HG03103 (cell line): ENCODE measurements at regions not wholly inside any gene's neighbourhood (a gene's known extent, or its start where the extent isn't known, plus 50 kb on each side); places are given as distances from the start of the nearest gene placed in this dataset.
A peak's percentile ranks its signal among the peaks of the same experiment; 100 is the strongest.

ENCODE experiments used
- ATAC-seq: cut with Tn5 transposase; IDR thresholded peaks from one replicate; pipeline ENCODE4 v1.9.1; 2021; ENCODE audit warnings: low read depth; ENCODE audit not compliant: unreplicated experiment

DNA sequence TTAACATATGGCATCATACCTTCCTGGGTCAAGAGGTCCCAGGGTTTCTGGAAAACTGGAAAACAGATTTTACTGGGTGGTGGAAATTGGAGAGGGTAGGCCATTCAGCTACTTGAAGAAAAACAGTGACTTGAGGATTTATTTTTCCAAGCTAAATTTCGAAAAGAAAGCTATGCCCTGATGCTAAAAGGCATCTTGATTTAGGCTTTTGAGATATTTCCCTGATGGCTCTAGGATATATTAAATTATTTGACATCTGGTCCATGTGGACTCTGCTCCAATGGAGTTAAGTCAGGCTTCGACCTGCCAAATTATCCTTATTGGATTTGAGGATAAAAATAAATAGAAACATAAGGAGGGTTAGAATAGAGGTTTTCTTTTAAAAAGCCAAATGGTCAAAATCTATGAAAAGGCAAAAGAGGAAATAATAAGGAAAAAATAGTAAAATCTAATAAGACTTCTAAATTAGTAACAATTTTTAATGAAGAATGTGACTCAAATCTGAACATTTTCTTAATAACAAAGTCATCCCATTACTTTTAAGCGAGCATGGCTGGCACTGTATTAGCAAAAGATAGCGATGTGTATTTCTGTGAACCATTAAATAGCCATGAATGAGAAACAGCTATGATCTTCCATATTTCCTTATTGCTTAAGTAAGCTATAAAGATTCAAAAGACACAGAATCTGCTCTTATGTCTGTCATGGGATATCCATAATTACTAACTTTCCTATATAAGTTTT is 190.0 kb upstream of the MIR17HG start:
- ATAC-seq: no peak

DNA sequence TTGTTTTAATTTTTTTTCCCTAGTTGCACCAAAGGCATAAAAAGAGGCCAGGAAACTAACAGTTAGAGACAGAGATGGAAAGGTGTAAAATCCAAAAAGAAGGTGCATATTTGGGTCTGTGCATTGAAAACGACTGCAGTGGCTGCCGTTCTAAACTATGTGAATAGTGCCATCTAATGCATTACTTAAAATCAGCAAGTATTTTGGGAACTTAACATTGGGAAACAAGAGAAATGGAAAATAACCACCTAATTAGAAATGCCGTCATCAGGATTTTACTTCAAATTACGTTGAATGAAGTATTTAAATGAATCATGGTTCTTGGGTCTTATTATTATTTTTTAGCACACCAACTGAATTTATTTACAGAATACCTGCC is 189.5 kb upstream of the MIR17HG start:
- ATAC-seq: no peak

- no peak for ATAC-seq
Observed at GRCh38 chr13:91162180-91162579, 185.3 kb upstream of the MIR17HG start.

- no peak for ATAC-seq
Observed at GRCh38 chr13:91162589-91162988, 184.9 kb upstream of the MIR17HG start.

GRCh38 chr13:91165758-91166157 is 181.7 kb upstream of the MIR17HG start:
- no peak for ATAC-seq

DNA sequence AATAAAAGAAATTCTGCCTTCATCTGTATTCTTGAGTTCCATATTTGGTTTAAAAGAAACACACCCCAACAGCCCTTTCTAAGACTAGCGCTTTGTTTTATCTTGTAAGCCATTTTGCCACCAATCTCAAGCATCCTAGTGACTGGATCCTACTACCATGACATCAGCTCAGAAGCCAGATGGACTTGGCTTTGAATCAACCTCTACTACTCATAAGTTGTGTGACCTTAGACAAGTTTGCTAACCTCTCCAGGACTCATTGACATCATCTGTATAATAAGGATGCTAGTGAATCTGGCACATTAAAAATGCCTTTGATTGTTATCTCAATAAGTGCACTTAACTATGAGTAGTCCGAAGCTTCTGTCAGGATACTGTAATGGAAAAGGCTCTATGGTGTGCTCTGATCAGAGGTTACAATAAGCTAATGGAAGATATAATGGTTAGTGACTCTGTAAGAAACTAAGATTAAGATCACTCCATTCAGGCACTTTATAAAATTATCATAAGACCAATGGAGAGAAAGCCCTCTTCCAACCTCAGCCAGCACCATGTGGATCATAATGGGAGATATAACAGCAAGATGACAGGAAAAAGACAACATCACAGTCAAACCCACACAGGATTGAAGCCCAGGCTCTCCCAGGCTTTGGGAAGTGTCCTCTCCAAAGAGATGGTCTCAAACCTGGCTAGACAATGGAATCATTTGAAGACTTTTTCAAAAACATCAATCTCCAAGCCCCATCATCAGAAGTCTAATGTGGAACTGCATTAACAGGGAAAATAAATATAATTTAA is 180.6 kb upstream of the MIR17HG start:
- ATAC-seq: no peak

DNA sequence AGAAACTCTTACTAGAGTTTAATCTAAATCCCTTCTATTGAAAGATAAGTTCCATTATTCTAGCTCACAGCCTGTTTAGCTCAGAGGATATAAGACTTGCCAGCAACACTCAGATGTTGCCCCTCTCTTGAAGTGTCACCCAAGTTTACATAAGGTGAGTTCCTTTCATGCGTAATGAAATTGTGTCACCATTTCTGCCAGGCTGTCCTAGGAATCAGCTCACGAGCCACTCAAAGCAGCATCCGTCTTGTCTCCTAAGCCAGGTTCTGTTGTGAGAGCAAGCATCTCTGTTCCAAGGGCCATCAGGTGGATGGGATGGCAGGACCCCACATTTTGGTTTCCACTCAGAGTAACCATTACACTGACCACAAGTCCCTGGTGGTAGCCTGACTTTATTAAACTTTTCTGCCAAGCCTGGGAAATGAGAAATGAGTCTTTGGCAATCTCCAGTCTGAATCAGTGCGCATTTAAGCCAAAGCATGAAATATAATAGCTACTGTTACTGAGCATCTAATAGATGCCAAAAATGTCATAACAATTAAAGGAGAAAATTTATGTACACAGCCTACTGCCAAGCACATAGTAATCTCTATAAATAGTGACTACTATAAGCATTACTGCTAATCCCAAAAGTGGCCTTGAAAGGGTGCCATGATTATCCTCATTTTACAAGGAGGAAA is 179.6 kb upstream of the MIR17HG start:
- no peak for ATAC-seq

GRCh38 chr13:91168386-91168711 is 179.1 kb upstream of the MIR17HG start:
- no peak for ATAC-seq

DNA sequence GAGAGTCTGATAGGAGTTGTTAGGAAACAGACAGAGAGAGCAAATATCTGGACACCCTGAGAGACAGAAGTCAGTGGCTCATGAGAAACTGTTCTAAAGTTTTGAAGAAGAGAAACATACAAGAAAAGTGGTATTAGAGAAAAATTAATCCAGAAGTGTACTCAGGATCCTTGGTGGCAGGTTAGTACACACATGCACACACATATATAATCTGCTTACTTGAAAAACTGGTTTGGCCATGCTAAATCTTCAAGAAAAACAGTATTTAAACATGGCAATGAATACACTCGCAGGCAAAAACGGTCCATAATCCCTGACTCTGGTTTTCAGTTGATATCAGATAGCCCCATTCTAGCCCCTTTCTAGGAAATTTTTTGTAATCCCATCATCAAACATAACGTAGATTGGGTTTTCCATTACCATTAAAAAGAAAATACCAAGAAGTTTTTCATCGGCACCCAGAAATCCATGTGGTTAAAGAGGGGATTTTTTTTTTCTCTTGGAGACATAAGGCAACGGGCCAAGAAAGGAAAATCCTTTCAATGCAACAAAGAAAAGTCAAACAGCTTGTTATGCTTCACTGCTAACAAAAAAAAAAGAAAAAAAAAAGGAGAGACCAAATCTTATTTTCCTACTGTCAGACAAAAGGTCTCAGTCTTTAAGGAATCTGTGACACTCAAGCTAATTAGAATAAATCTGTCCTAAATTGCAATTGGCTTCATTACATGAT is 178.0 kb upstream of the MIR17HG start:
- ATAC-seq: no peak

DNA sequence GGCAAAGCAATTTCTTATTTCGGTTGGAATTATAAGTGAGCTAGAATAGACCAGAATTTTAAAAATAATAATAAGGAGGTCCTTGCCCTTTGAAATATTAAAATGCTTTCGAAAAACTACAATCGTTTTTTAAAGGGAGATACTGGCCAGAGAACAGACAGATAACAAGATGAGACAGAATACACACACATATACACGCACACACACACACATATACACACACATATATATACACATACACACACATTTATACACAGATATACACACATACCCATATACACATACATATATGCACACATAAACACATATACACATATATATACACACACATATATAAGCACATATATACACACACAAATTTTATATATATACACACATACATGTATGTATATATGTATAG is 175.3 kb upstream of the MIR17HG start:
- ATAC-seq: no peak

GRCh38 chr13:91174886-91175501 is 172.5 kb upstream of the MIR17HG start:
- no peak for ATAC-seq

- no peak for ATAC-seq
Observed at GRCh38 chr13:91178099-91178498, 169.4 kb upstream of the MIR17HG start.

DNA sequence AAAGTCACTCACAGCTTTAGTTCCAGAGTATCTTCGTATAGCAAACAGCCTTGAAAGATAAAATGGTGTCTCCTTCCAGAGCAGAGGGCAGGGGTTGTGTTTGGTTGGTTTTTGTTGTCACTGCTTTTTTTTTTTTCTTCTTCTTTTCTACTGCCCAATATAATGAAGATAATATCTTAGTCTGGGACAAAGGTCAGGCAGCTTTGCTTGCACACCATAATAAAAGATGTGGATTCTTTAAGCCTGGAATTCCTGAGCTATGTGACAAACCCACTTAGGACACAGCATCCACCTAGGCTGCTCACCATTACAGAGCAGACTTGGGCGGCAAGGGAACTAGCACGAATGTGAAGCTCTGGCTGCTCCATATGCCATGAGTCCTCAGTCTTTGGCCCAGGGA is 165.6 kb upstream of the MIR17HG start:
- ATAC-seq: no peak

DNA sequence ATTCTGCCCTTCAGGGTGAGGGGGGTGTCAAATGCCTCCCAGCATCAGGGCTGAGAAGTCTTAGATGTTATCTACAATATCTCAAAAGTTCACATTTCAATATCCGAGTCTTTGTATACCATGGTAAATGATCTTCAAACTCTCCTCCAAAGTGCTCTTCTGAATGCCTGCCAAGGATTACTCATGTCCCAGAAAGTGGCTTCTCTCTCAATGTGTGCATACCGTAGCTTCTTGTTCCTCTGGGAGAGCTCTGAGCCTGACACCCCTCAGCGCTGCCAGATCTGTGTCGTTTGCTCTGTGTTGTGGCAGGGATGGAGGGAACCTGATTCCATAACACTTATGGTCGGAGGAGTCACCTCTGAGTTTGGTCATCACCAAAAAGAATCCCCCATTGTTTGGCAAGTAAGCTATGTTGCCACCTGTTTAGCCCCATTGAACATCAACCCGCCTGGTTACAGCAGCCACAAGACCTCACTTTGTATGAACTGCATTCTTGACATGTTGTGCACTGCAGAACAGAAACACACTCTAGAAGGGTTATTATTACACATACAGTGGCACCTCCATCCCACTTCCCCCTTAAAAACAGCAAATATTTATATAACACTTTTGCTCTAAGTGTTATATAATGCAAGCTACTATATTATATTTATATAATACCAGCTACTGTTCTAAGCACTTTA is 163.1 kb upstream of the MIR17HG start:
- no peak for ATAC-seq

GRCh38 chr13:91185294-91185863 is 162.1 kb upstream of the MIR17HG start:
- ATAC-seq: no peak

DNA sequence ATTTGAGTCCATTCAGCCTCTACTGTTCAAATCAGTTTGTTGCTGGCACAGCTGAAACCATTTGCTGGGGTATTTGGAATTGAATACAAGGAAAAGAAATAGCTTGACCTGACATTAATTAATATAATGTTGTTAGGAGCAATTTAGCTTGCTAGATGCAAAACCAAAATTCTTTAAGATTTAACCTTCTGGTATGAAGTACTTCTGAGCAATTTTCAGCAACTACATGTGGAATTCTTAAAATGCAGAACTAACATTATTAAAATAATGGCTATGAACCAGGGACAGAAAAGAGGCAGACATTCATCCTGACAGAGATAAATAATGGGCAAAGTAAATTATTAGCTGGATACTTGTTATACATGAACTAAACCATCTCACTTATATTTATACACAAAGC is 160.0 kb upstream of the MIR17HG start:
- ATAC-seq: no peak

DNA sequence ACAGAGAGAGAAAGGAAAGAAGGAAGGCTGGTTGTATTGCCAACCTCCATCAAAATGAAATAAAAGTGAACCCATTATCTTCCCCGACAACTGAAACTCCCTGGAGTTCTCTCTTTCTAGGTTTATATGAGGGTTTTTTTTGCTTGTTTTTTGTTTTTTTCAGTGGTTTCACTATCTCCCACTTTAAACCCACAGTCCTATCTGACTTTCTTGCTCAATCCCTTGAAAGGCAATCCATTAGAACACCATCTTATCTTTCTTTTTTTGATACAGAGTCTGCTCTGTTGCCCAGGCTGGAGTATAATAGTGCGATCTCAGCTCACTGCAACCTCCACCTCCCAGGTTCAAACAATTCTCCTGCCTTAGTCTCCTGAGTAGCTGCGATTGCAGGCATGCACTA is 158.0 kb upstream of the MIR17HG start:
- no peak for ATAC-seq

GRCh38 chr13:91193358-91193757 is 154.1 kb upstream of the MIR17HG start:
- ATAC-seq: no peak

GRCh38 chr13:91195789-91196188 is 151.7 kb upstream of the MIR17HG start:
- ATAC-seq: no peak

- ATAC-seq: peak; percentile 60
Observed at GRCh38 chr13:91196958-91197357, 150.5 kb upstream of the MIR17HG start.
